GM12864 (cell line): ENCODE measurements at regions not wholly inside any gene's neighbourhood (a gene's known extent, or its start where the extent isn't known, plus 50 kb on each side); places are given as distances from the start of the nearest gene placed in this dataset.

Experiments used
- DNase-seq: peaks from one replicate; pipeline ENCODE4 v3.0.0-alpha.2; 2011; ENCODE audit warnings: low read depth
- H3K4me3 ChIP-seq: 2 replicates; pipeline ENCODE4 v1.5.1; 2011; ENCODE audit warnings: mild to moderate bottlenecking, low read depth, low read length, control low read depth
- CTCF ChIP-seq: IDR thresholded peaks from 2 replicates; pipeline ENCODE4 v1.5.1; 2011; ENCODE audit warnings: low read depth, mild to moderate bottlenecking, moderate library complexity, low read length, control low read depth, inconsistent platforms; ENCODE audit errors: missing control alignments

GRCh38 chr9:105168870-105169319 lies 75.6 kb upstream of the SLC44A1 start:
- H3K4me3 ChIP-seq = no peak overlapping the region
- no peak for TF ChIP-seq CTCF
- no peak for DNase-seq

- H3K4me3 ChIP-seq = no peak overlapping the region
- TF ChIP-seq CTCF = no peak
- DNase-seq = no peak
These were observed 73.4 kb upstream of the SLC44A1 start for GRCh38 chr9:105171076-105171475.

- no peak for TF ChIP-seq CTCF
- H3K4me3 ChIP-seq = no peak overlapping the region
- no peak for DNase-seq
These were observed 72.9 kb upstream of the SLC44A1 start for GRCh38 chr9:105171589-105171988.

- no peak for DNase-seq
- no peak for TF ChIP-seq CTCF
- no peak overlapping the region for H3K4me3 ChIP-seq
These were observed 72.0 kb upstream of the SLC44A1 start for GRCh38 chr9:105172436-105172835.

GRCh38 chr9:105173306-105173705 lies 71.1 kb upstream of the SLC44A1 start:
- DNase-seq = no peak
- TF ChIP-seq CTCF = no peak
- no peak overlapping the region for H3K4me3 ChIP-seq

GRCh38 chr9:105173826-105174225 lies 70.6 kb upstream of the SLC44A1 start:
- DNase-seq = no peak
- TF ChIP-seq CTCF = no peak
- no peak overlapping the region for H3K4me3 ChIP-seq

GRCh38 chr9:105176194-105176593 lies 68.3 kb upstream of the SLC44A1 start:
- no peak for DNase-seq
- no peak overlapping the region for H3K4me3 ChIP-seq
- TF ChIP-seq CTCF = no peak
